NB4 (cell line): ENCODE measurements at regions not wholly inside any gene's neighbourhood (a gene's known extent, or its start where the extent isn't known, plus 50 kb on each side); places are given as distances from the start of the nearest gene placed in this dataset.

Experiments
- CTCF ChIP-seq: IDR thresholded peaks from one replicate; pipeline ENCODE4 v1.5.1; 2012; ENCODE audit warnings: low read depth, low read length
- POLR2A ChIP-seq: IDR thresholded peaks from 2 replicates; pipeline ENCODE4 v1.6.1; 2011; ENCODE audit warnings: mild to moderate bottlenecking; ENCODE audit not compliant: insufficient read length; ENCODE audit errors: extremely low read depth

GRCh38 chr2:167608487-167608886 lies 638.9 kb downstream of the STK39 start:
- TF ChIP-seq POLR2A (no peak), CTCF (no peak)
